Renal cortical epithelial cell (primary cell): ENCODE measurements at regions not wholly inside any gene's neighbourhood (a gene's known extent, or its start where the extent isn't known, plus 50 kb on each side); places are given as distances from the start of the nearest gene placed in this dataset.

Source experiments
- DNase-seq: peaks from one replicate; pipeline ENCODE4 v3.0.0-alpha.2; 2011; ENCODE audit warnings: low read depth

DNA sequence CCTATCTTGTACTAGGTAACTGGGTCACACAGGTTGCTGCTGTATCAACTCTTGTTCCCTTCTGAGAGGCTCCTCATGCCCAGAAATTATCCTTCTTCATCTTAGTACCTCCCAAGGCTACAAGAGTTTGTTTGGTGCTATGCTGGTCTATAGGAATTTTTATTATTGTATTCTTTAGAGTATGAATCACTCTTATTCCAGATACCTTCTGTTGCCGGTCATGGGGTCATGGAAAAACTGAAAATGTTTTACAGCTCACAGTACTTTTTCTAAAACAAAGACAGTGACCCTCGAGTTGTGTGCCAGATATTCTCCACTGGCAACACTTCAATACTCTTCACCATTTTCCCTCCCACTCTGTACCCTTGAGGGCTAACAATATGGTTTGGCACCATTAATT, 1598.0 kb upstream of the TMEM132C start:
- DNase-seq, result peak; percentile 31

DNA sequence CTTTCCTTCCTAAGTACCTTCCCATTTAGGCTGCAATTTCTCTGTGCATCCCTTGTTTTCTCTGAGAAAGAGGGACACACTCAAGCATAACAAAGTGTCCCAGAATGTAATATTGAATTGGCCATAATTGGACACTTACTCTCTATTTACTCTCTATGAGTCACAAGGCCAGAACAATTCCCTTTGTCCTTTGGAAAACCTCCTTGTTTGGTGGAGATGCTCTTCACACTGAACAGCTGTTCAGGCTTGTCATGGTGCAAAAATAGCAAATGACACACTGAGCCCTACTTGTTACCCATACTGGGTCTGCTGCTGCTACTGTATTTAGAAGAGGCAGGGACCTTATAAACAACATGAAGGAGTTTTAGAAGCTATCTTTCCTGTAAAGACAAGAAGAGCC, 1590.5 kb upstream of the TMEM132C start:
- peak; percentile 11 for DNase-seq

DNA sequence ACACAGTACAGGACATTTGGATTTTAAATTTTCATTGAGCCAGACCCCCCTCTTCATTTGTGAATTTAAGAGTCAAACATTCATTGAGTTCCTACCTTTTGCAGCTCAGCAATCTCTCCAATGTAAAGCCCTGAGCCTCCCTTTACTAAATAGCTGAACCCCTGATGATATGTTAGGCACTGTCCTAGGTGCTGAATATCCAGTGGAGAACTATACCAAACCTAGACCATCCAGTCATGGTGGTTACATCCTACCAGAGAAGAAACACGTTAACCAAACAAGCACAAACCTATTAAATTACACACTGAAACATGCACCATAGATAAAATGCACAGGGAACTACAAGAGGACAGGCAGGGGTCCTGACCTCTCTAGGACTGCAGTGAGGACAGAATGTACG, 1585.3 kb upstream of the TMEM132C start:
- no peak for DNase-seq

DNA sequence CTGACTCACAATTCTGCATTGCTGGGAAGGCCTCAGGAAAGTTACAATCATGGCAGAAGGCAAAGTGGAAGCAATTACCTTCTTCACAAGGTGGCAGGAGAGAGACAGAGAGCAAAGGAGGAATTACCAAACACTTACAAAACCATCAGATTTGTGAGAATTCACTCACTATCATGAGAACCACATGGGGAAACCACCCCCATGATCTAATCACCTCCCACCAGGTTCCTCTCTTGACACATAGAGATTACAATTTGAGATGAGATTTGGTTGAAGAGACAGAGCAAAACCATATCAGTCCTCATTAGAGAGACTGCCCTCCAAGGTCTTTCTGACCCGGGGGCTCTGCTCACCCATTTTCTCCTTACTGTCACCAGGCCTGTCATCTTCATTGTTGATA, 1582.3 kb upstream of the TMEM132C start:
- DNase-seq, result no peak

DNA sequence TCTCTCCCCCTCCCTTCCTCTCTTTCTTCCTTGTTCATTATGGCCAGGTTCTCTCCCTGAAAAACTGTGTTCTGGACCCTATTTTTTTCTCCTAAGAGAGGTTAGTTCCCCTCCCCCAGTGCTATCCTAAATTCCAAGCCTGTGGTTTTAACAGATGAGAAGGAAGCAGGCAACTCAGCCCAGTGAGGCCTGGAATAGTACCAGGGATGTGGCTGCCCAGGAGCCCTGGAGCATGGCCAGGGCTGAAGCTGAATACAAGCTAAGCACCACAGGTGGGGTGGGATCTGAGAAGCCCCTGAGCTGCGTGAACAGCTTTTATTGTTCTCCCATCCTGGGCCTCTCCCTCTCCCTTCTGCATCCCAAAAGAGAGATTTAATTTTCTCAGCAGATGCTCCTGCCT, 1581.3 kb upstream of the TMEM132C start:
- DNase-seq, result no peak

DNA sequence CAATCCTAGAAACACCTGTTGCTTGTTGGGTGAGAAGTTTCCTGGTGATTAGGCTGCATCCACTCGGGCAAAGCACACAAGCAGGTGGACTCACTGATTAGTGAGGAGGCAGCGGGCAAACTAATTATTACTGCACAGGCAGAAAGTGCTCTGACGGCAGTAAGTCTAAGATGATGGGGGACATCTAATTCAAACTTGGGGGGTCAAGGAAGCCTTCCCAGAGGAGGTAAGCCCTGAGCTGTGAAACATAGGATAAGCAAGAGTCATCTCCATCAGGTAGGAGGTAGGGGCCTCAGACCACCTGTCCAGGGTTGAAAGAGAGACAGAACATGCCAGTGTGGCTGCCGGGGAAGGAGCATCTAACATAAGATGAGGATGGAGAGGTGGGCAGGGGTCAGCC, 1578.4 kb upstream of the TMEM132C start:
- DNase-seq, result no peak

DNA sequence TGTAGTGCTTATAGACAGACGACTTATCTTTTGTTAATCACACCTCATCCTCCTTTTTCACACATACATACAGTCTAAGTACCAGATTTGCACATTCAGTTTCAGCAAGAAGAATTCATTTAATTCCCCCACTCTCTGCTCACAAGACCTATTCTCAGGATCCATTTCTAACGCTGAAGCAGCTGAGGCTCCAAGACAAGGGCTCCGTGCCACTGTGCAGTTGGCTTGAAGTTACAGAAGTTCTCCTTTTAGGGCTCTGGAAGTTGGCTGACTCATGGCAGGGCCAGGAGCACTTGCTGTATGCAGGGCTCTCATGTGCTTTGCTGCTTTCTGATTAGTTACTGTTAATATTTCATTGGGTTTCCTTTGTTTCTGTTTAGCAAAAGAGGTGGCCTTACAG, 1566.9 kb upstream of the TMEM132C start:
- no peak for DNase-seq

DNA sequence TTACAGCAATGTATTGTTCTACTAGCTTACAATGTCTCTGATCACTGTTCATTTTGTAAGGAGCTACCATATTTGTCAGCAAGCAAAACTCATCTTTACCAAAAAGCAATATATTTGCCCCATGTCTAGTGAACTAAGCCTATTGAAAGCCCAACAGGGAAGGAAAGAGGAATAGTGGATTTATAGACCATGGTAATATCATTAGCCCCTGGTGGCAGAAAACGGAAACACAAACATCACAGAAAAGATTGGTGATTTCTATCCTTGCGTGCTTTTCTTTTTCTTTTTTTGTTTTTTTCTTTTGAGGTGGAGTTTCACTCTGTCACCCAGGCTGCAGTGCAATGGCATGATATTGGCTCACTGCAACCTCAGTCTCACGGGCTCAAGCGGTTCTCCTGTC, 1562.4 kb upstream of the TMEM132C start:
- no peak for DNase-seq

DNA sequence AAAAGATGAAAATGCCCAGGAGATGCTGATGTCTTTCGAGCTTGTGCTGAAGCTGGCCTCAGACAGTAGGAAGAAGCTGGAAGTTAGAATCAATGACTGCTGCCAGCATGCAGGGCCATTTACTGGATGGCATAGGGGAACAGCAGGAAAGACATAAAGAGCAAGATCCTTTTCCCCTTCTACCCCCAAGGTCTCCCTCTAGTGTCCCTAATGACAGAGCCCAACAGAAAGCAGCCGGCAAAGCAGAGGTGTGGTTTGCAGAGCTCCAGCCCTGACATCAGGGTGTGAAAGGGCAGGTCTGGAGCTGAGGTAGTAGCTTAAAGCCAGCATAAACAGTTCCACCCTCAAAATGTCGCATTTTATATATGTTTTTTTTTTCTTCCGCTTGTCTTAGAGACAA, 1560.7 kb upstream of the TMEM132C start:
- DNase-seq, result no peak

DNA sequence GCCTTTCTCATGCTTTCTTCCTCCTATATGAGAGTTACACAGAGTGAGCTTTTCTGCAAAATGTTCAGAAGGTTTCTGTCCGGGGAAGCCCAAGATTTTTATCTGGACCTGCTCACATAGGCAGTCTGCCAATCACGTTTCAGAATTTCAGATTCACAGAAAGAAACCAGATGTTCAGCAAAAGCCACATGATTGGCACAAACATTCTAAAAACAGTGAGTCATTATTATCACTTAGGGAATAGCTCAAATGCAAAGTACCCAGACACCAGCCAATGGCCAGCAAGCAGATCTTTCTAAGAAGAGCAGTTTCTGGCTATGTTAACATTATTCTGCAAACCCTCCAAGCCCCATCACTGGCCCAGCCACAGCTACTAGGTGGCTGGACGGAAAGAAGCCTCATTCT, 1558.5 kb upstream of the TMEM132C start:
- DNase-seq, result no peak

DNA sequence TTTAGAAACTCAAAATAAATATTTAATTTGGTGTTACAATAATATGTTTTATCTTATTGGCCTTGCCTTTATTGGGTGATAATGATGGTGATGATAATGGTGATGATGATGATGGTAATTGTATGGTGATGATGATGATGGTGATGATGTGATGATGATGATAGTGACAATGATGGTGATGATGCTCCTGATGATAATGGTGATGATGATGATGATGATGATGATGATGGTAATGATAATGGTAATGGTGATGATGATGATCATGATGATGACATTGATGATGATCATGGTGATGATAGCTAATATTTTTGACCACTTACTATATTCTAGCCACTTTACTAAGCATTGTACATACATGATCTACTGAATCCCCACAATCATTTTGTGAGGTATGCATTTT, 1548.6 kb upstream of the TMEM132C start:
- DNase-seq, result no peak

DNA sequence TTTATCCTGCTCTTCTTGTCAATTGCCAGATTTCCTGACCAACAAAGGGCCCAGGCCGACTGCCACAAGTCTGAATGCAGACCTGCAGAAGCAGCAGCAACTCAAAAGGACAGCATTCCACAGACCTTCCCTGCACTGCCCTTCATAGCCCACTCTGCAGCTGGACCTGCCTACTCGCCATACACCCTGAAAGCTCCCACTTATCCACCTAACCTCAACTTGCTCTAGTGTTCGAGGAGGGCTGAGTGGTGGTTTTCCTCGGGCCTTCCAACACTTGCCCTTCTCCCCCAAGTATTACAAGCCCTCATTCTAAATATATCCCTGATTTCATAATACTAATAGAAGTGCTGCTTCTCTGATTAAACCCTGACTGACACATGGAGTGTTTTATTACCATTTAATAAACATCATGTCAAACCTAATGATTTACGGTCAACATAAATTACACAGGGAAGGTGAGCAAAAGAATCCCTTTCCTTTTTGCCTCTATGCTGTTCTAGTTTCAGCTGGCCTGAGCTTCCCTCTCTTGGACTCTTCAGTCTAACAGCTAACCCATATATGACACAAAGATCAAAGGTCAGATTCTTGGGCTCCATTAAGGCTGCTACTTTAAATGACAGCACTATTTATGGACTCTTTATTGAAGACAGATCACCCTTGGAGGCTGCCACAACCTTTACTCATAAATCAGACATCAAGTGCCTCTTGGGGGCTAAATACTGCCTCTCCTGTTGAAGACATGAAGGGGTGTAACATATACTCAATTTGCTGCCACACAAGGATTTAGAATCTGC, 1546.9 kb upstream of the TMEM132C start:
- DNase-seq, result no peak

DNA sequence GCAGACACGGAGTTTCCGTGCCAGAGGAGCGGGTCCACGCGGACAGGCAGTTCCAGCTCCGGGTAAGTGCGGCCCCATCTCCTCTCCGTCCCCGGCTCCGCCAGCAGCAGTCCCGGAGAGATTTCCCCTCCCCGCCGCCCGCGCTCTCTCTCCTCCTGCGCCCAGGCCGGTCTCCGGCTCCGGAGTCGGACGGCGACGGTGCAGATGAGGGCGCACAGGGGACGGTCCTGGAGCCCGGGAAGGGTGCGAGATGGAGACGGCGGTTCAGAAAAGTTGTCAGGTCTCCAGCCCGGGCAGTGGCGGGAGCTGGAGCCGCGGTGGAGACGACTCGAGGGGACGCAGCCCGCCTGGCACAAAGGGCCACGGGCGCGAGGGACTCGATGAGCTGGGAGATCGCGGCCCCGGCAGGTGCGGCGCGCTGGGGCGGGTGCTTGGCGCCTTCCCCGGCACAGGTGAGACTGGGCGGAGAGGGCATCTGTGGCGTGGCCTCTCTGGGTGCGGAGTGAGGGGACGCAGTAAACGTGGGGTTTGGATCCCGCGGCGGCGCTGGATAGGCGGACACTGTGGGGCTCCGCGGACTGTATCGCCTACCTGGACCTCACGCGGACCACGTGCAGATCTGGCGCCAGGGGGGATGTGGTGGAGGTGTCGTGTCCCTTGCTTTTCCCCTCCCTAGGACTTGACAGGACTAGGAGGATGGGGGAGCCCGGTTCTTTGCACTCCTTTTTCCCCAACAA, 1540.3 kb upstream of the TMEM132C start:
- no peak for DNase-seq

DNA sequence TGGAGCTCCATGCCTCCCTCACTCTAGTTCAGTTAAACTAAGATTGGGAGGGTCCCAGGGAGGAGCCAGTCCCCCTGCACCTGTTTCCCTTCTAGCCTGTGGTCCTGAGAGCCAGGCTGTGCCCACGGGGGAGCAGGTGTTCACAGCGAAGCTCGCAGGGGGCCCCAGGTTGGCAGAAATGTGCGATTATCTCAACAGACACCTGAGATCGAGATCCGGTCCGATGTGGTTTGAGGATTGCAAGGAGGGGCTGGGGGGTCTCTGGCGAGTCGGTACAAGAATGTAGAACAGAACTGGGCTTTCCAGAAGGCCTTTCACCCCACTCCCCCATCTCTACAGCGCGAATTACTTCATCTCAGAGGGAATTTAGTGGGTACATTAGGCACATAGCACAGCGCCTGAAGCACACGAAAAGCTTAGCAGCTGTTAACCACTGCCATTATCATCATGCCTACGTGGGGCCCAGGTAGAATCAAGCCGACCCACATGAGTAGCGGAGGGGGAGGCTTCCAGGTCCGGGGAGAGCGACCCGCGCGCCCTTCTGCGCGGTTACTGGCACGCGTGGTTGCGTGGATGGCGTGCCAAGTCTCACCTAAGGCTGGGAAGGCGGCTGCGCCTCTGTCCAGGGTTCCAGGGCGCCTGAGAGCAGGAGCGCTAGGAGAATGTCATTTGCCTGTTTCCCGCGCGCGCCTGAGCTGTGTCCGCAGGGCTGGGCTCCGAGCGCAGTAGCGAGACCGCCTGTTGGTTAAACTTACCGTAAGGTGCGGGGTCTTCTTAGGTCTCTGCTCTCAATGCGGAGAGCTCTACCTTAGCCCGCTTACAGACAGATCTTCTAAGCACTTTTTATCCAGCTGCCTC, 1539.5 kb upstream of the TMEM132C start:
- DNase-seq, result no peak

DNA sequence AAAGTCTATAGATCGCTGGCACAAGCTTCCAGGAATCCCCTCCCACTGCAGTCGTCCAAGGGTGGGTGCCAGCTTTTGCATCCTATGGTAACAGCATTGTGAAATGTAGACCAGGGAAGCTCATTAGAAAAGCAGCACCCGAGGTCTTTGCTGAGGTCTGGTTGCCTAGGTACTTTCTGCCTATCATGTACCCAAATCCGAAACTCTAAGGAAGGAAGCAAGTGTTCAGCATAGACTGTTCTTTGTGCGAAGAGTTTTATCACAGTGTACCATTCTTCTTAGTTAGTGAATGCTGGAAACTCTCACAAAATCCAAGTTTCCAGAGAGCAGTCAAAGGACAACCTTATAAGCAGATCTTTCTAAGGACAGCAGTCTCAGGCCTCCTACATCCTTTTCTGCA, 1532.7 kb upstream of the TMEM132C start:
- no peak for DNase-seq

DNA sequence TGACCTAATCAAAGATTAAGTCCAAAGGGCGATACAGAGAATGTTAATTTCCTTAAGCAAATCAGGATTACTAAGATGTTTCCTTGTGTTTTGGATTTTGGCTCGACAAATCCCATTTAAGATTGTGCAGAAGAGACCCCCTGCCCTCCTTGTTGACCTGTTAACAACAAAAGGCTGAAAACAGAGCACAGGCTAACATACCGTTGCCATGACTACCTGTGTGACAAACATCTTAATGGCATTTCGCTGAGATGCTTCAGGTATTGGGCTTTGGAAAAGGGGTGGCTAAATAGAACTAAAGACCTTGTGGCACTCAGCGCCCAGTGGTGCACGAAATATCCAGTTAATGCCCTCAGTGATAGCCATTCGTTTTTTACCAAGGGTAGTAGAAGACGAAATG, 1532.3 kb upstream of the TMEM132C start:
- no peak for DNase-seq

DNA sequence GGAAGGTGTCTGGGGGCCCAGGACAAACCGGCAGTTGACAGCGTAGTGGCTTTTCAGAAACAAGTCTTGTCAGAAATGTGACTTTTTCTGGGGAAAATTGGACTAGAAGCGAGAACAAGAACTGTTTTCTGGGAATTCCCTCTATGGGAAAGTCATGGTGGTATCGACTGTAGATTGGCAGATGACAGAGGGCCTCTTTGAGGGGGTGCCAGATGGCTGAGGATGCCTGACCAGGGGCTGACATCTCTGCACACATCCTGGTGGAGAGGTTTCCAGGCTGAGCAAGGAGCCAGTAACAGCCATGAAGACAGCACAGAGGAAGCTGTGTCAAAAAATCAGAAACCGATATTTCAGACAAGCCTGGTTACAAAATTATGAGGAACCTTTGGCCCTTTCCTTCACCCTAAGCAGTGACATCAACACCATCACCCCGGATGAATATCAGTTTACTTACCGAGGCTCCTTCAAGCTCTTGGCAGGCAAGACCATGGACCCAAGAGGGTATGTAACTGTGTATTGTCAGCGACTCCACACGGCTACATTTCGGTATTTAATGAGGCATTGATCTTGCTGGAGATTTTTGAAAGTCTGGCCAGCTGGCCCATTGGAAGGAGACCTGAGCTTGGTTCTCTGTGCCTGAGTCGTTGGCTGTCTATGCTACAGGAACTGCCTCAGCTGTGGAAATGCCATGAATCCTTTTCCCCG, 1525.3 kb upstream of the TMEM132C start:
- DNase-seq, result no peak

DNA sequence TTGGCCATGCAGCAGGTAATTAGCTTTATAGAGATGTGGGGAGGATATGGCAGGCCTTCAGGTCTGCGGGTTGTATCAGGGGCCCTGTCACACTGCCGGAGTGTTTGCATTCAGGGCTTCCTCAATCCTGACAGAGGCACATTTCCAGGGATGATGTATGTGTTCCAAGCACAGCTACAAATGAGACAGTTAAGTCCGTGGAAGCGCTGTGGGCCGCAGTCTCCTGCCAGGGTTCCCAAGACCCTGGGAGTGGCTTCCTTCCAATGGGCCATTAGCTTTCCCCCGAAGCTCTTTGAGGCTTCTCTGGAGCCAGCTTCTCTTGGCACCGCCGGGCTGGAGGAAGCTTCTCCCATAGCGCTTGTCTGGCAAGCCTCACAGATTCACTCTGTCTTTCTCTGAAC, 1524.7 kb upstream of the TMEM132C start:
- DNase-seq, result no peak

DNA sequence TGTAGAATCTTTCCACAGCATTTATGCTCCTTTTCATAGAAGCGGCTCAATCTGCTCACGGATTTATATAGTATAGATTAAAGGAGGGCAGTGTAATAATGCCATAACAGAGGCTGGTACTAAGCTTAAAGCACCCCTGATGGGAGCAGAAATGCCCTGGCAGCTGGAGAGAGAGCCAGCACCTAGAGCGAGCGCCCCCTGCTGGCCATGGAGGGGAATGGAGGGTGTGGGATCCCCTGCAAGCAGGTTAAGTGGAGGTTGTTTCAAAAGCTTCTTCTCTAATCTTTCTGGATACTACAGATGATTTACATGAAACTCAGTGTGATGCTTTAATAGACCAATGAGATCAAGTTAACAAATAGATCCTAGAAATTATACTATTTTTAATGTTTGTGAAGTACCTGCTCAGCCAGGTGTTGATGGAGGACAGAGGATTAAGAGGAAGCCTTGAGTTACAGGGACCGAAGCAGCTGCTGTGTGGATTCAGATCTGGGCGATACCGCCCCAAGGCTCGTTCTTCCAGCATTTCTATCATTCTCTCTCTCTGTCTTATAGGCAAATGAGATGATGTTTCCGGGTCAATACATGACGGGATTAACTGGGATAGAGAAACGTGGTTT, 1519.3 kb upstream of the TMEM132C start:
- no peak for DNase-seq

DNA sequence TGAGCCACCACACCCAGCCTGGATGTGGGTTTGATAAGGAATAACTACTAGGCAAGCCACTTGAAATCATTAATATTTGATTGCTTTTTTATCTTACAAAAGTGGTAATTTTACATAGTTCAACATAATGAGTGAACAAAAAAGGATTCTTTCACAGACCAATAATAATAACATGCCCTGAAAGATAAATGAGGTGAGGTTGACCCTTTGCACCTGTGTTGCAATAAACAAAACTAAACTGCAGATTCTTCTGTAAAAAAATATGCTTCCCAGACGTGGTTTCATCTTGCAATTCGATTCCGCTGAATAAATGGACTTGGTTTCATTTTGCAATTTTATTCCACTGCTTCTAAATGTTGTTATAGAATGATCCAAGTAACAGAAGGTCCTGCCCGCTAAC, 1514.9 kb upstream of the TMEM132C start:
- DNase-seq, result no peak

DNA sequence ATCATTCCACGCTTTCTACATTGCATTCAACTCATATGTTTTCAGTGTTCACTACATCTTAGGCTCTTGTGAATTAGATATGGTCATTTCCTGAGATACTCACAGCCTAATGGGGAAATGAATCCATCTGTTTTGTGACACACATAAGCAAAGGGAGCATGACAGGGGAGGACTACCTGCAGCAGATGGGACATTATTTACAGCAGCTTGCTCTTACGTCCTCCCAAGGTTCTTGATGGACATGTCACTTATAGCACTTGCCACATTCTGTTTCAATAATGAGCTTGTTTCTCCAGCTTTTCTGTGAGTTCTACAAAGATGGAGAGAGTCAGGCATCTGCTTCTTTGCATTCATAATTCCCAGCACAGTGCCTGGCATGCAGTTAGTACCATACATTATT, 1509.6 kb upstream of the TMEM132C start:
- DNase-seq, result no peak

DNA sequence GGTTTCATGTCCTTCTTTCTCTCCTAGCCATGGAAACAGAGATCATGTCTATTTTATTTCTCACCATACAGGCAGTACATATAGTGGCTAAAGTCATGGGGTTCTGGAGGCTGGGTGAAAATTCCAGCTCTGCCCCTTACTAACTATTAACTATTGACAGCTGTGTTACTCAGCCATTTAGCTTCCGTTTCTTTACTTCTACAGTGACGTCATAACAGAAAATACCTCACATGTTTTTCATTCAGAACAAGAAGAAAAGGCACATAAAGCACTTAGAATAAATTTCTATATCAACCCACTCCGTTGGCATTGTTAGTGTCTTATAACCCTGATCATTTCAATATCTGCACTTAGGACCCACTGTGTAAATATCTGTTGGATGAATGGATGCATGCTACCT, 1506.9 kb upstream of the TMEM132C start:
- no peak for DNase-seq
